PC-9 (cell line): ENCODE measurements at regions not wholly inside any gene's neighbourhood (a gene's known extent, or its start where the extent isn't known, plus 50 kb on each side); places are given as distances from the start of the nearest gene placed in this dataset.

Experiments used
- CTCF ChIP-seq: fragments of 200-600 bp; sonication (generic); conservative IDR thresholded peaks from 2 replicates; pipeline ENCODE4 v1.6.1; 2017; ENCODE audit warnings: mixed run types, antibody characterized with exemption, mild to moderate bottlenecking, moderate library complexity
- EZH2 ChIP-seq: fragments of 200-600 bp; sonication (generic); IDR thresholded peaks from 2 replicates; pipeline ENCODE4 v1.8.0; 2017; ENCODE audit warnings: antibody characterized with exemption, low read depth

GRCh38 chr10:34018784-34019183, 684.3 kb upstream of the NRP1 start:
- TF ChIP-seq CTCF (no peak), EZH2 (no peak)
